ENCODE measurements at regions not wholly inside any gene's neighbourhood (a gene's known extent, or its start where the extent isn't known, plus 50 kb on each side); places are given as distances from the start of the nearest gene placed in this dataset.

DNA sequence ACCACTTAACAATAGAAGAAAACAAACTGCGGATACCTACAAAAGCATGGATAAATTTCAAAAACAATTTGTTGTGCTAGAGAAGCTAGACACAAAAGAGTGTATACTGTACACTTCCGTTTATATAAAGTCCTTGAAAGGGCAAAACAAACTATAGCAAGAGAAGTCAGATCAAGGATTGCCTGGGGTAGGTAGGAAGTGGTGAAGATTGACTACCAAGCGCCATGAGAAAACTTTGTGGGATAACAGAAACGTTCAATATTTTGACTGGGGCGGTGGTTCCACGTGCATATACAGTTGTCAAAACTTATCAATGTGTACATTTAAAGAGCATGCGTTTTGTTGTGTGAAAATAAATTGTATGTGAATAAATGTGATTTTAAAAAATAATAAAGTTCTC lies 55.6 kb upstream of the CCL2 start:
- TF ChIP-seq, protein P1, sequence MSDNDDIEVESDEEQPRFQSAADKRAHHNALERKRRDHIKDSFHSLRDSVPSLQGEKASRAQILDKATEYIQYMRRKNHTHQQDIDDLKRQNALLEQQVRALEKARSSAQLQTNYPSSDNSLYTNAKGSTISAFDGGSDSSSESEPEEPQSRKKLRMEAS (IDR thresholded peaks at IDR 0.05) = no peak
- no peak for TF ChIP-seq RAD21 (IDR thresholded peaks at IDR 0.05; ENCODE audit: low read depth)

All from Ishikawa (cell line).